CD14-positive monocyte (primary cell): ENCODE measurements at regions not wholly inside any gene's neighbourhood (a gene's known extent, or its start where the extent isn't known, plus 50 kb on each side); places are given as distances from the start of the nearest gene placed in this dataset.

Experiments
- DNase-seq, 3 donors: peaks; one replicate each; pipeline ENCODE4 v3.0.0-alpha.2; 2011 to 2022
- H2AFZ ChIP-seq: 2 replicates; pipeline ENCODE4 v1.6.0; 2012; ENCODE audit warnings: mild to moderate bottlenecking, low read depth, low read length, inconsistent platforms; ENCODE audit not compliant: insufficient read depth, poor library complexity, severe bottlenecking
- H3K27ac ChIP-seq, 2 donors: 1 replicate in 1 of 2; 2 replicates in 1 of 2; pipeline ENCODE4 v1.5.1; 2012 to 2013; ENCODE audit warnings: low read length in 2 of 2, control low read depth in 1 of 2, inconsistent platforms in 1 of 2, low read depth in 1 of 2, mild to moderate bottlenecking in 1 of 2
- H3K27me3 ChIP-seq, 2 donors: one replicate each; pipeline versions ENCODE4 v1.6.0 to v1.6.1; 2011 to 2013; ENCODE audit warnings: low read length in 2 of 2; ENCODE audit not compliant: control insufficient read depth in 2 of 2, insufficient read depth in 2 of 2
- H3K36me3 ChIP-seq, 2 donors: replicated peaks in 1 of 2; 1 replicate in 1 of 2; 2 replicates in 1 of 2; pipeline versions ENCODE4 v1.5.1 to v1.6.1; 2012 to 2013; ENCODE audit warnings: low read length in 2 of 2, control low read depth in 1 of 2, inconsistent platforms in 1 of 2, mild to moderate bottlenecking in 1 of 2; ENCODE audit not compliant: insufficient read depth in 2 of 2, control insufficient read depth in 1 of 2
- H3K4me1 ChIP-seq, 2 donors: 1 replicate in 1 of 2; 2 replicates in 1 of 2; pipeline versions ENCODE4 v1.5.1 to v1.6.1; 2012 to 2013; ENCODE audit warnings: low read length in 2 of 2, control low read depth in 1 of 2, inconsistent platforms in 1 of 2, mild to moderate bottlenecking in 1 of 2, moderate library complexity in 1 of 2; ENCODE audit not compliant: insufficient read depth in 2 of 2, control insufficient read depth in 1 of 2
- H3K4me2 ChIP-seq: replicated peaks from 2 replicates; pipeline ENCODE3; 2012; ENCODE audit warnings: low read length, moderate library complexity, mild to moderate bottlenecking; ENCODE audit not compliant: poor library complexity, severe bottlenecking; ENCODE audit errors: extremely low read depth
- H3K4me3 ChIP-seq, 3 experiments: fragments of 200-600 bp in 1 of 3; sonication (generic) in 1 of 3; replicated peaks in 1 of 3; 1 replicate in 2 of 3; 2 replicates in 1 of 3; pipeline ENCODE4 v1.5.1; 2011 to 2013; ENCODE audit warnings: low read length in 3 of 3, mild to moderate bottlenecking in 3 of 3, control low read depth in 2 of 3, low read depth in 2 of 3, inconsistent platforms in 1 of 3, moderate library complexity in 1 of 3
- H3K79me2 ChIP-seq: 2 replicates; pipeline ENCODE4 v1.6.0; 2012; ENCODE audit warnings: mild to moderate bottlenecking, control low read depth, inconsistent platforms, low read length, moderate library complexity; ENCODE audit not compliant: insufficient read depth
- H3K9ac ChIP-seq: 2 replicates; pipeline ENCODE4 v1.6.0; 2017; ENCODE audit warnings: low read length, mild to moderate bottlenecking; ENCODE audit not compliant: insufficient read depth, poor library complexity, severe bottlenecking
- H3K9me3 ChIP-seq, 2 donors: replicated peaks in 1 of 2; 1 replicate in 1 of 2; 2 replicates in 1 of 2; pipeline versions ENCODE4 v1.5.1 to v1.6.1; 2012 to 2013; ENCODE audit warnings: low read length in 2 of 2, control low read depth in 1 of 2; ENCODE audit not compliant: control insufficient read depth in 1 of 2, insufficient read depth in 1 of 2
- H4K20me1 ChIP-seq: 2 replicates; pipeline ENCODE4 v1.6.0; 2012; ENCODE audit warnings: mild to moderate bottlenecking, low read length, control low read depth, moderate library complexity; ENCODE audit not compliant: insufficient read depth
- H3K27ac Mint-ChIP-seq, 7 donors: one replicate each; pipeline ENCODE4 v1.8.0; 2020; ENCODE audit warnings: mild to moderate bottlenecking in 7 of 7, mixed read lengths in 7 of 7, moderate library complexity in 6 of 7, inconsistent platforms in 2 of 7
- H3K27me3 Mint-ChIP-seq, 3 donors: one replicate each; pipeline ENCODE4 v1.8.0; 2021 to 2022; ENCODE audit warnings: low read depth in 3 of 3, mild to moderate bottlenecking in 3 of 3, mixed read lengths in 3 of 3, moderate library complexity in 3 of 3, inconsistent platforms in 1 of 3
- H3K36me3 Mint-ChIP-seq, 2 donors: one replicate each; pipeline ENCODE4 v1.8.0; 2020; ENCODE audit warnings: mixed read lengths in 2 of 2, inconsistent platforms in 1 of 2, mild to moderate bottlenecking in 1 of 2
- H3K4me1 Mint-ChIP-seq: one replicate; pipeline ENCODE4 v1.8.0; 2020; ENCODE audit warnings: mild to moderate bottlenecking, mixed read lengths
- H3K4me3 Mint-ChIP-seq, 2 donors: one replicate each; pipeline ENCODE4 v1.8.0; 2020; ENCODE audit warnings: mild to moderate bottlenecking in 2 of 2, mixed read lengths in 2 of 2, moderate library complexity in 1 of 2
- H3K9me3 Mint-ChIP-seq, 7 donors: one replicate each; pipeline ENCODE4 v1.8.0; 2020 to 2022; ENCODE audit warnings: mixed read lengths in 7 of 7, mild to moderate bottlenecking in 6 of 7, moderate library complexity in 6 of 7, inconsistent platforms in 2 of 7
- WGBS: methylation state at CpG from one replicate; pipeline ENCODE4 v1.1.5; 2013; ENCODE audit warnings: missing lambda C conversion rate; ENCODE audit not compliant: insufficient coverage; 5-methylcytosine and 5-hydroxymethylcytosine counted together
- intact Hi-C, 2 donors: fragments of 100-400 bp; cut with micrococcal nuclease; formaldehyde crosslinking; loops; one replicate each; pipeline versions ENCODE4 v1.15.0 to v1.15.1; 2023
- TF ChIP-seq, protein P1 (sequence below): fragments of 200-600 bp; IDR thresholded peaks from one replicate; pipeline ENCODE4 v1.8.0; 2022; ENCODE audit warnings: antibody characterized with exemption, mild to moderate bottlenecking

DNA sequence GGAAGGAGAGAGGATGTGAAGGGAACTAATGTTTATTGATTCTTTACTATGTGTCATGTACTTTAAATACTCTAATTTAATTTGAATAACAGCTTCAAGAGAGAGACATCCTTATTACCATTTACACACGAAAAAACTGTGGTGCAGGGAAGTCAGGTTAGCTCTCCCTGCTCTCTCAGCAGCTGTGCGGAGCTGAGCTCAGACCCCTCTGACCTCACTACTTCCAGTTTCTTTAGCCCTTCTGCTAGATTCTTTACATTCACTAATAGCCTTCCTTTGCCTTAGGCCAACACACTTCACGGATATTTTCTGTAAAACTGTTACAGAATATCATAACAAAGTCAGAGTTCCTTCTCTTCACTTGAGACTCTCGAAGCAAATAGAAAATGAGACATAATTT is 131.3 kb upstream of the ARRDC3 start:
- Histone ChIP-seq H3K27ac (no peak overlapping the region), H3K27me3 (no peaks in the 10 kb centered on the region), H3K4me2 (no peak overlapping the region), H3K4me3 (no peak overlapping the region), H3K79me2 (no peaks in the 10 kb centered on the region), H3K36me3 (no peaks in the 10 kb centered on the region), H3K9me3 (no peaks in the 10 kb centered on the region), H3K4me1 (no peaks in the 10 kb centered on the region), H2AFZ (no peak overlapping the region), H3K9ac (no peak overlapping the region), H4K20me1 (no peaks in the 10 kb centered on the region)
- DNase-seq = no peak
- Mint-ChIP-seq H3K36me3 (no peaks in the 10 kb centered on the region), H3K27ac (no peak overlapping the region), H3K27me3 (peaks cover 0 to 2% (median 0%) of the 10 kb centered on the region in 3 donors), H3K4me1 (no peaks in the 10 kb centered on the region), H3K9me3 (no peaks in the 10 kb centered on the region), H3K4me3 (no peak overlapping the region)
- TF ChIP-seq, protein P1, sequence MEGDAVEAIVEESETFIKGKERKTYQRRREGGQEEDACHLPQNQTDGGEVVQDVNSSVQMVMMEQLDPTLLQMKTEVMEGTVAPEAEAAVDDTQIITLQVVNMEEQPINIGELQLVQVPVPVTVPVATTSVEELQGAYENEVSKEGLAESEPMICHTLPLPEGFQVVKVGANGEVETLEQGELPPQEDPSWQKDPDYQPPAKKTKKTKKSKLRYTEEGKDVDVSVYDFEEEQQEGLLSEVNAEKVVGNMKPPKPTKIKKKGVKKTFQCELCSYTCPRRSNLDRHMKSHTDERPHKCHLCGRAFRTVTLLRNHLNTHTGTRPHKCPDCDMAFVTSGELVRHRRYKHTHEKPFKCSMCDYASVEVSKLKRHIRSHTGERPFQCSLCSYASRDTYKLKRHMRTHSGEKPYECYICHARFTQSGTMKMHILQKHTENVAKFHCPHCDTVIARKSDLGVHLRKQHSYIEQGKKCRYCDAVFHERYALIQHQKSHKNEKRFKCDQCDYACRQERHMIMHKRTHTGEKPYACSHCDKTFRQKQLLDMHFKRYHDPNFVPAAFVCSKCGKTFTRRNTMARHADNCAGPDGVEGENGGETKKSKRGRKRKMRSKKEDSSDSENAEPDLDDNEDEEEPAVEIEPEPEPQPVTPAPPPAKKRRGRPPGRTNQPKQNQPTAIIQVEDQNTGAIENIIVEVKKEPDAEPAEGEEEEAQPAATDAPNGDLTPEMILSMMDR = no peak
- intact Hi-C loops = no loop called here
- WGBS = 100% methylated on average over 1 of the region's 4 CpGs

DNA sequence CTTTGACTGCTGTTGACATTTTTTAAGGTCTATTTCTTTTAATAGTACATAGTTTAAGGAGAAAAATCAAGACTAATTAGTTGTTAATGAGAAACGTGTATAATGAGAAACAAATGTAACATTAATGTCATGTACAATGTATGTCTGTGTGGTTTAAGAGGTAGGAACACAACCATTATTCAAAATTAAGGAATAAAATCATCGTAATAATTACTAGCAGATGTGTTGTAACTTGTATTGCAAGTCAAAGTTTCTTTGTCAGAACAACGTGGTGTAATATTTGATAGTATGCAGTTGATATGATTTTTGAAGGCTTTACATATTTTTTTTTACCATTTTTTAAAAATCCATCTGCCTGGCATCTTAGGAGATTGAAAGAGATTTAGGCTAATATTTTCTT is 120.2 kb upstream of the ARRDC3 start:
- Histone ChIP-seq H3K4me2 (no peak overlapping the region), H3K9ac (no peak overlapping the region), H3K36me3 (no peaks in the 10 kb centered on the region), H3K4me3 (no peak overlapping the region), H3K9me3 (no peaks in the 10 kb centered on the region), H3K27me3 (no peaks in the 10 kb centered on the region), H3K79me2 (no peaks in the 10 kb centered on the region), H4K20me1 (no peaks in the 10 kb centered on the region), H3K4me1 (no peaks in the 10 kb centered on the region), H2AFZ (no peak overlapping the region), H3K27ac (no peak overlapping the region)
- Mint-ChIP-seq H3K4me3 (no peak overlapping the region), H3K36me3 (no peaks in the 10 kb centered on the region), H3K4me1 (no peaks in the 10 kb centered on the region), H3K9me3 (no peaks in the 10 kb centered on the region), H3K27me3 (no peaks in the 10 kb centered on the region), H3K27ac (no peak overlapping the region)
- WGBS = no CpG with 5 or more reads among the region's 3 CpGs
- no peak for DNase-seq
- TF ChIP-seq, protein P1 = no peak
- intact Hi-C loops = no loop called here
